ENCODE measurements at regions not wholly inside any gene's neighbourhood (a gene's known extent, or its start where the extent isn't known, plus 50 kb on each side); places are given as distances from the start of the nearest gene placed in this dataset.

DNA sequence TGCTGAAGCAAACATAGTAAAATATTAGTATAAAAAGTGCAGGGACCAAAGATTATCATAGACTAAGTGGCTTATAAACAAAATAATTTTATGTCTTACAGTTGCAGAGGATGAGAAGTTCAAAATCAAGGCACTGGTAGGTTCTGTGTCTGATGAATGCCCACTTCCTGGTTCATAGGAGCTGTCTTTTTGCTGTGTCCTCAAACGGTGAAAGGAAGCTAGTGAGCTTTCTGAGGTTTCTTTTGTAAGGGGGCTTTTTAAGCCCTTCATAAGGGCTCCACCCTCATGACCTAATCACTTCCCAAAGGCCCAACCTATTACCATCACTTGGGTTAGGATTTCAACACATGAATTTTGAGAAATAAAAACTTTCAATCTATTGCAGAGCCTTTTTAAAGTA, 946.7 kb upstream of the ACVR2A start:
- H3K4me3 ChIP-seq (ENCODE audit: low read depth, low read length) = no peak overlapping the region
- H3K36me3 ChIP-seq (ENCODE audit: control insufficient read depth, insufficient read depth, low read length) = no peaks in the 10 kb centered on the region
- TF ChIP-seq, protein P1, sequence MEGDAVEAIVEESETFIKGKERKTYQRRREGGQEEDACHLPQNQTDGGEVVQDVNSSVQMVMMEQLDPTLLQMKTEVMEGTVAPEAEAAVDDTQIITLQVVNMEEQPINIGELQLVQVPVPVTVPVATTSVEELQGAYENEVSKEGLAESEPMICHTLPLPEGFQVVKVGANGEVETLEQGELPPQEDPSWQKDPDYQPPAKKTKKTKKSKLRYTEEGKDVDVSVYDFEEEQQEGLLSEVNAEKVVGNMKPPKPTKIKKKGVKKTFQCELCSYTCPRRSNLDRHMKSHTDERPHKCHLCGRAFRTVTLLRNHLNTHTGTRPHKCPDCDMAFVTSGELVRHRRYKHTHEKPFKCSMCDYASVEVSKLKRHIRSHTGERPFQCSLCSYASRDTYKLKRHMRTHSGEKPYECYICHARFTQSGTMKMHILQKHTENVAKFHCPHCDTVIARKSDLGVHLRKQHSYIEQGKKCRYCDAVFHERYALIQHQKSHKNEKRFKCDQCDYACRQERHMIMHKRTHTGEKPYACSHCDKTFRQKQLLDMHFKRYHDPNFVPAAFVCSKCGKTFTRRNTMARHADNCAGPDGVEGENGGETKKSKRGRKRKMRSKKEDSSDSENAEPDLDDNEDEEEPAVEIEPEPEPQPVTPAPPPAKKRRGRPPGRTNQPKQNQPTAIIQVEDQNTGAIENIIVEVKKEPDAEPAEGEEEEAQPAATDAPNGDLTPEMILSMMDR (IDR thresholded peaks at IDR 0.05; ENCODE audit: insufficient read depth, low read length, severe bottlenecking) = no peak
- H3K27me3 ChIP-seq (ENCODE audit: control insufficient read depth, insufficient read depth, low read length) = no peaks in the 10 kb centered on the region
- no peak for FAIRE-seq
- DNase-seq (ENCODE audit: low read depth) = no peak

DNA sequence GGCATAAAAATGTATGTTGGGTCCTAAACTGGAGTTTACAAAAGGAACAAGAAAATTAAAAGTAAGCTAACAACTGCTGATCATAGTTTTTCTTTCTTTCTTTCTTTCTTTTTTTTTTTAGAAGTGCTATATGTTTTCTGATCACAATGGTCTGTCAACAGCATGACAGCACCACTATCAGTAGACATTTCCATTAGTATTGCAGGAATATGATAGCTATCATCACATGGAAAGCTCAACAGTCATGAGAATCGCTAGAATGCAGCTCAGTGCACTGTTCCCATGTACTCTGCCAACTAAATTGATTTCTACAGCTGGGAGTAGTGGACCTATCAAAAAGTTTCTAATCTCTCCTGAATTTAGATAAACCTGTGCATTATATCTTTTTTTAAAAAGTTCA, 950.3 kb upstream of the ACVR2A start:
- FAIRE-seq (no peak), DNase-seq (ENCODE audit: low read depth) (no peak)
- Histone ChIP-seq H3K36me3 (ENCODE audit: control insufficient read depth, insufficient read depth, low read length) (no peaks in the 10 kb centered on the region), H3K4me3 (ENCODE audit: low read depth, low read length) (no peak overlapping the region), H3K27me3 (ENCODE audit: control insufficient read depth, insufficient read depth, low read length) (no peaks in the 10 kb centered on the region)
- TF ChIP-seq, protein P1 (IDR thresholded peaks at IDR 0.05; ENCODE audit: insufficient read depth, low read length, severe bottlenecking) = no peak

DNA sequence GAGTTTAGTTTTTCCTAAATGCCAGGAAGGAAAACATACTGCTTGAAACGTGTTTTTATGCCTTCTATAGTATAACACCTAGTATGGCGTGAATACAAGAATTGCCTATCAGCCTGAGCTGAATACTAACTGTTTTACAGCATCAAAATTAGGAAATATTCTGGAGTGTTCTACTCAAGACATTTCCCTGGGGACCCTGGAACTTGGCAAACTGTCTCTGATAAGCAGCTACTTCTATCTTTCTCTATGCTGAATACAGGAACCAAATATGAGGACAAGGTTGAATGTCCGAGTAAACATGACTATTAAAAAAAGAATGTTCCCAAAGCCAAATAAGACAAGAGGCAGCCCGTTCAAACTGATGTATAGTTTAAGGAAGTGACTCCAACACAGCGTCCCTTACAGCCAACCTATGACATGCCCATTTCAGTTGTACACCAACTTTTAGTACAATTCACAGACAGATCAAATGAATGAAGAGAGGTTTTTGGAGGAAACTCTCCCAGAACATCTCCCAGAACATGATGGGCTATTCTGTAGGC, 951.3 kb upstream of the ACVR2A start:
- FAIRE-seq (no peak), DNase-seq (ENCODE audit: low read depth) (peak; percentile 63)
- Histone ChIP-seq H3K27me3 (ENCODE audit: control insufficient read depth, insufficient read depth, low read length) (no peaks in the 10 kb centered on the region), H3K4me3 (ENCODE audit: low read depth, low read length) (no peak overlapping the region), H3K36me3 (ENCODE audit: control insufficient read depth, insufficient read depth, low read length) (no peaks in the 10 kb centered on the region)
- TF ChIP-seq, protein P1 (IDR thresholded peaks at IDR 0.05; ENCODE audit: insufficient read depth, low read length, severe bottlenecking) = no peak

DNA sequence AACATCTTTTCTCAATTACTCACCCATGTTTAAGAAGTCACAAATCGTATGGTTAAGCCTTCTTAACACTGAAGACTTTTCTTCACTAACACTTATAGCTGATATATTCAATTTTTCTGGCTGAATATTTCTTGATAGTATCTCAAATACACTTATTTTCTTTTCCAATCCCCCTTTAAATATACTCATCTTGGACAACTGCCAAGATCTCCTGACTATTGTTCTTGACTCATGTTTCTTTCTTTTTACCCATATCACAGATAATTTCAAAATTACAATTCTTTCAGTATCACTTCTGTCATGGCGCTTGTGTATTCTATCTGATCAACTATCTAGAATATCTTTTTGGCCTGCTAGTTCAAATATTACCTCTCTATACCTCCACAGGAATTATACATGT, 954.3 kb upstream of the ACVR2A start:
- DNase-seq (ENCODE audit: low read depth) (no peak), FAIRE-seq (no peak)
- Histone ChIP-seq H3K36me3 (ENCODE audit: control insufficient read depth, insufficient read depth, low read length) (no peaks in the 10 kb centered on the region), H3K27me3 (ENCODE audit: control insufficient read depth, insufficient read depth, low read length) (no peaks in the 10 kb centered on the region), H3K4me3 (ENCODE audit: low read depth, low read length) (no peak overlapping the region)
- TF ChIP-seq, protein P1 (IDR thresholded peaks at IDR 0.05; ENCODE audit: insufficient read depth, low read length, severe bottlenecking) = no peak

DNA sequence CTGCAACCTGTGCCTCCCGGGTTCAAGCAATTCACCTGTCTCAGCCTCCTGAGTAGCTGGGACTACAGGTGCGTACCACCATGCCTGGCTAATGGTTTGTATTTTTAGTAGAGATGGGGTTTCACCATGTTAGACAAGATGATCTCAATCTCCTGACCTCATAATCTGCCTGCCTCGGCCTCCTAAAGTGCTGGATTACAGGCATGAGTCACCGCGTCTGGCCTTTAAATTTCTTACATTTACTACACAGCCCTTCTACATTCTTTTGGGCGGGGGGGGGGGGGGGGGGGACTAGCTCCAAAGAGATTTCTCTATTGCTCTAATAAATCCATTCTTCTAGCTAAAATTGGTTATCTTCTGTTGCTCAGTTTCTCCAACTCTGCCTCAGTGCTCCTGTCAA, 964.9 kb upstream of the ACVR2A start:
- FAIRE-seq = no peak
- DNase-seq (ENCODE audit: low read depth) = no peak
- H3K4me3 ChIP-seq (ENCODE audit: low read depth, low read length) = no peak overlapping the region
- TF ChIP-seq, protein P1 (IDR thresholded peaks at IDR 0.05; ENCODE audit: insufficient read depth, low read length, severe bottlenecking) = no peak
- no peaks in the 10 kb centered on the region for H3K36me3 ChIP-seq (ENCODE audit: control insufficient read depth, insufficient read depth, low read length)
- H3K27me3 ChIP-seq (ENCODE audit: control insufficient read depth, insufficient read depth, low read length) = no peaks in the 10 kb centered on the region

DNA sequence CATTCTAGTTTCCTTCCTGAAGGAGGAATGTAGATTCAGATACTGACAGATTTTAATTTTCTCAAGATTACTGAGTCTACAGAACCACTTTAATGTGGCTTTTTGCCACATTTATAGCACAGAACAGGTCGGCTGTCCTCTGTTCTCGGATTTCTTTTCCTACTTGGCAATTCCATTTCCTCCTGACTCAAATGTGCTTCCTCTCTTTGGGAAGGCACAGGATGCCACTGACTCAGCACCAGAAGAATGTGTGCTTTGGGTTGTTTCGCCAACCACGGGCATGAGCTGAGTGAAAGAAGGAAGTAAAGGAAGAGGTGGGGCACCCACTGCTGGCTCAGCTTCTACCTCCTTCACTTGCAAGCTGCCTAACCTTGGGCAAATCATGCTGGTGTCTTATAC, 970.6 kb upstream of the ACVR2A start:
- Histone ChIP-seq H3K4me3 (ENCODE audit: low read depth, low read length) (no peak overlapping the region), H3K27me3 (ENCODE audit: control insufficient read depth, insufficient read depth, low read length) (no peaks in the 10 kb centered on the region), H3K36me3 (ENCODE audit: control insufficient read depth, insufficient read depth, low read length) (no peaks in the 10 kb centered on the region)
- DNase-seq (ENCODE audit: low read depth) = peak; percentile 97
- FAIRE-seq = peak; percentile 98
- TF ChIP-seq, protein P1 (IDR thresholded peaks at IDR 0.05; ENCODE audit: insufficient read depth, low read length, severe bottlenecking) = no peak

Measured in bronchial epithelial cell (primary cell).